ENCODE measurements at regions not wholly inside any gene's neighbourhood (a gene's known extent, or its start where the extent isn't known, plus 50 kb on each side); places are given as distances from the start of the nearest gene placed in this dataset.
"Not testable (repeated sequence)": the region's sequence is repeated elsewhere in the genome, so short reads cannot be mapped to it uniquely, and the experiment has no call there.

GRCh38 chr4:111045992-111046391, 423.1 kb upstream of the PITX2 start:
- no peak for DNase-seq

GRCh38 chr4:111046811-111047210, 423.9 kb upstream of the PITX2 start:
- no peak for DNase-seq

- DNase-seq: no peak
These were observed 425.4 kb upstream of the PITX2 start for GRCh38 chr4:111048316-111048715.

GRCh38 chr4:111064342-111064993, 441.6 kb upstream of the PITX2 start:
- no peak for DNase-seq

- no peak for DNase-seq
These were observed 443.1 kb upstream of the PITX2 start for GRCh38 chr4:111066001-111066400.

GRCh38 chr4:111066447-111066846, 443.6 kb upstream of the PITX2 start:
- no peak for DNase-seq

- no peak for DNase-seq
These were observed 444.0 kb upstream of the PITX2 start for GRCh38 chr4:111066887-111067286.

- DNase-seq: no peak
These were observed 446.0 kb upstream of the PITX2 start for GRCh38 chr4:111068883-111069282.

GRCh38 chr4:111070390-111070789, 447.5 kb upstream of the PITX2 start:
- DNase-seq: no peak

GRCh38 chr4:111074523-111075114, 451.7 kb upstream of the PITX2 start:
- DNase-seq: no peak

GRCh38 chr4:111076299-111076698, 453.4 kb upstream of the PITX2 start:
- not testable (repeated sequence) for DNase-seq

GRCh38 chr4:111108153-111108552, 485.3 kb upstream of the PITX2 start:
- no peak for DNase-seq

GRCh38 chr4:111113591-111113990, 490.7 kb upstream of the PITX2 start:
- no peak for DNase-seq

- no peak for DNase-seq
These were observed 493.0 kb upstream of the PITX2 start for GRCh38 chr4:111115881-111116280.

- DNase-seq: no peak
These were observed 497.3 kb upstream of the PITX2 start for GRCh38 chr4:111120191-111120590.

GRCh38 chr4:111126340-111126739, 503.5 kb upstream of the PITX2 start:
- DNase-seq: no peak

- no peak for DNase-seq
These were observed 505.0 kb upstream of the PITX2 start for GRCh38 chr4:111127841-111128240.

GRCh38 chr4:111128327-111128726, 505.4 kb upstream of the PITX2 start:
- DNase-seq: no peak

GRCh38 chr4:111136438-111136837, 513.6 kb upstream of the PITX2 start:
- DNase-seq: no peak

- no peak for DNase-seq
These were observed 514.1 kb upstream of the PITX2 start for GRCh38 chr4:111136967-111137366.

- DNase-seq: no peak
These were observed 520.6 kb upstream of the PITX2 start for GRCh38 chr4:111143510-111143909.

GRCh38 chr4:111154934-111155333, 532.1 kb upstream of the PITX2 start:
- DNase-seq: no peak

GRCh38 chr4:111164556-111164955, 541.7 kb upstream of the PITX2 start:
- DNase-seq: not testable (repeated sequence)

- DNase-seq: no peak
These were observed 551.5 kb upstream of the PITX2 start for GRCh38 chr4:111174331-111174730.

GRCh38 chr4:111178231-111178630, 555.4 kb upstream of the PITX2 start:
- DNase-seq: no peak
